Right lobe of liver (tissue), 4 donors: ENCODE measurements at regions not wholly inside any gene's neighbourhood (a gene's known extent, or its start where the extent isn't known, plus 50 kb on each side); places are given as distances from the start of the nearest gene placed in this dataset.

ENCODE experiments used
- CTCF ChIP-seq, 4 donors: fragments of 200-600 bp in 3 of 4; fragments of 450-650 bp in 1 of 4; IDR thresholded peaks; one replicate each; pipeline versions ENCODE4 v1.5.1 to v1.8.0; 2016 to 2022; ENCODE audit warnings: antibody characterized with exemption in 4 of 4, mild to moderate bottlenecking in 2 of 4
- POLR2A ChIP-seq: fragments of 450-650 bp; IDR thresholded peaks from one replicate; pipeline ENCODE4 v1.6.1; 2017; ENCODE audit warnings: antibody characterized with exemption, mild to moderate bottlenecking
- donor health status: DM: no; HTN: no; CAD: no.
- donor health status: DM: no; HTN: no; CAD: no.
- donor health status: DM: no; HTN: yes; CAD: no.

DNA sequence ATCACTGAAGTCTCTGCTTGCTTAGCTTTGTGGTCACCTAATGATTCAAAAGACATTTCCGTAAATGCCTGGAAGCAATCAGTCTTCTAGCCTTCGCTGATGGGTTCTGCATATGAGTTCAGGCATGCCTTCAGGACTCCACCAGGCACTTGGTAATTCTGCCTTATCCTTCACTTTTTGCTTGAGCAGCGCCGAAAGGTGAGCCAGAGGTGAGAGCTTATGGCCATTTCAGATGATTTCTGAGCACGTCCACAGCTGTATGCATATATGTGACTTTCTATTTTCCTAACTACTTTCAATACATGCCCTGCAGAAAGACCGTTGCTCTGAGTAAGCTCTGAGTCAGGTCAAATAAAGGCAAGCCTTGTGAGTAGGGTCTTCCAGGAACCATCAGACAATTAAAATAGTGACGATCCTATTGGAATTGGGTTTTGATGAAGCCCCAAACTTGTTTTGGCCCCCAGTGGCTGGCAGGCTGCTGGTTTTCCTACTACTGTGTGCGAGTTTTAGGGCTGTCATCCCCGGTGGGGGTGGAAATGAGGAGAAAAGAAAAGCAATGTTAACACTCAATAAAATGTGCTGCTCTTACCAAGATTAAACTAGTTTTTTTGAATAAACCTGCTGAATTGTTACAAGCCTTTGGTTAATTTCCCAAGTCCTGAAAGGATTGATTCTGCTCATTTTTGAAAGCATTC, 154.4 kb upstream of the AKR1E2 start:
- TF ChIP-seq CTCF (IDR thresholded peaks at IDR 0.05) (no peak), POLR2A (no peak)
